T-cell (primary cell): ENCODE measurements at regions not wholly inside any gene's neighbourhood (a gene's known extent, or its start where the extent isn't known, plus 50 kb on each side); places are given as distances from the start of the nearest gene placed in this dataset.

Experiments
- ATAC-seq, 4 experiments: fragments of 200-7000 bp in 3 of 4; fragments of 150-1000 bp in 1 of 4; cut with Tn5 transposase; replicated peaks in 1 of 4; 1 replicate in 3 of 4; 2 replicates in 1 of 4; pipeline ENCODE4 v1.10.0; 2021; ENCODE audit warnings: moderate library complexity in 3 of 4, mild to moderate bottlenecking in 2 of 4, moderate number of reproducible peaks in 1 of 4
- CTCF ChIA-PET, 2 donors: fragments of 300-600 bp; sonication (Branson Sonifier 250); formaldehyde crosslinking; loops; one replicate each; lab custom pipeline; 2022; ENCODE audit warnings: antibody characterized with exemption in 2 of 2; lab: Charles Lee
- POLR2A ChIA-PET, 2 donors: fragments of 300-600 bp; sonication (Branson Sonifier 250); formaldehyde crosslinking; loops; one replicate each; lab custom pipeline; 2022; ENCODE audit warnings: antibody characterized with exemption in 2 of 2; lab: Charles Lee
- DNase-seq, 35 experiments: peaks; one replicate each; pipeline versions ENCODE4 v3.0.0 to v3.0.0-alpha.2; 2013 to 2023
- H3K27ac ChIP-seq: one replicate; pipeline ENCODE4 v1.5.1; 2013; ENCODE audit warnings: low read length
- H3K27me3 ChIP-seq, 2 experiments: replicated peaks in 1 of 2; 1 replicate in 1 of 2; 2 replicates in 1 of 2; pipeline versions ENCODE4 v1.6.1 to v1.7.0; 2013; ENCODE audit warnings: low read length in 1 of 2, mixed read lengths in 1 of 2; ENCODE audit not compliant: control insufficient read depth in 2 of 2, insufficient read depth in 2 of 2; ENCODE audit errors: extremely low read depth in 1 of 2
- H3K36me3 ChIP-seq, 2 donors: 1 replicate in 1 of 2; 2 replicates in 1 of 2; pipeline versions ENCODE4 v1.6.1 to v1.7.0; 2013; ENCODE audit warnings: low read length in 1 of 2; ENCODE audit not compliant: control insufficient read depth in 2 of 2, insufficient read depth in 1 of 2; ENCODE audit errors: extremely low read depth in 1 of 2
- H3K4me1 ChIP-seq, 2 experiments: 1 replicate in 1 of 2; 2 replicates in 1 of 2; pipeline versions ENCODE4 v1.6.1 to v1.7.0; 2013; ENCODE audit warnings: low read length in 2 of 2, mixed read lengths in 1 of 2; ENCODE audit not compliant: insufficient read depth in 2 of 2, control insufficient read depth in 1 of 2; ENCODE audit errors: extremely low read depth in 1 of 2
- H3K4me3 ChIP-seq, 2 donors: 1 replicate in 1 of 2; 2 replicates in 1 of 2; pipeline versions ENCODE4 v1.5.1 to v1.7.0; 2013; ENCODE audit warnings: mild to moderate bottlenecking in 2 of 2, low read length in 1 of 2, moderate library complexity in 1 of 2; ENCODE audit not compliant: control insufficient read depth in 1 of 2; ENCODE audit errors: extremely low read depth in 1 of 2
- H3K9me3 ChIP-seq: 2 replicates; pipeline ENCODE4 v1.7.0; 2013
- H3K27ac Mint-ChIP-seq, 2 donors: one replicate each; pipeline ENCODE4 v1.8.0; 2020 to 2021; ENCODE audit warnings: mild to moderate bottlenecking in 2 of 2, mixed read lengths in 2 of 2
- H3K27me3 Mint-ChIP-seq, 2 donors: one replicate each; pipeline ENCODE4 v1.8.0; 2021 to 2022; ENCODE audit warnings: mixed read lengths in 2 of 2
- H3K36me3 Mint-ChIP-seq: one replicate; pipeline ENCODE4 v1.8.0; 2021; ENCODE audit warnings: mixed read lengths
- H3K4me1 Mint-ChIP-seq, 3 donors: one replicate each; pipeline ENCODE4 v1.8.0; 2020 to 2022; ENCODE audit warnings: mixed read lengths in 3 of 3, mild to moderate bottlenecking in 1 of 3
- H3K4me3 Mint-ChIP-seq, 3 donors: one replicate each; pipeline ENCODE4 v1.8.0; 2020 to 2022; ENCODE audit warnings: mild to moderate bottlenecking in 3 of 3, mixed read lengths in 3 of 3, moderate library complexity in 3 of 3
- H3K9me3 Mint-ChIP-seq, 3 donors: one replicate each; pipeline ENCODE4 v1.8.0; 2020 to 2022; ENCODE audit warnings: mixed read lengths in 3 of 3
- WGBS: methylation state at CpG from one replicate; pipeline ENCODE4 v1.1.5; 2013; ENCODE audit warnings: missing lambda C conversion rate; ENCODE audit not compliant: insufficient coverage; 5-methylcytosine and 5-hydroxymethylcytosine counted together

DNA sequence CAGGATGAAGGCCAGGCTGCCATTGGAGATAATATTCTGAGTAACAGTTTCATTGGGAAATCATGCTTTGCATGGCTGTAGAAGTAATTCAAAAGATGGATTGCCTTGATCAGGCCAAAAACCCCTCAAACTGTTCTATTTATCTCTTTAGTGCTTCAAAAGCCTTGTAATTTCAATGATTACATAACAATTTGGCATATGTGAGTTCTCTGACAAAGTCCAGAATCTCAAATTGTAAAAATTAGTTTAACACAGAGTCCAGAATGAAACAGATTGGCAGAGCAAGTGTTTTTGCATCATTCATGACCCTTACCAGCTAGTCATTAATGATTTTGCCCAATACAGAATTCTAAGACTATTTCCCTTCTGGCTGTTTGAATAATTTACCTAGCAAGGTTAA lies 347.3 kb downstream of the SPRY1 start:
- ChIA-PET CTCF (no interaction called here), POLR2A (interaction anchor here in 1 of 2 donors (0.6 kb wide), 1 partner anchor 339 kb away, joined by 7 read pairs; no protein-coding TSS in a partner anchor)
- Mint-ChIP-seq H3K27me3 (peaks cover 8 to 9% of the 10 kb centered on the region in 2 donors), H3K4me3 (no peak overlapping the region), H3K27ac (no peak overlapping the region), H3K4me1 (peaks cover 0 to 5% (median 4%) of the 10 kb centered on the region in 3 donors), H3K36me3 (no peaks in the 10 kb centered on the region), H3K9me3 (no peaks in the 10 kb centered on the region)
- Histone ChIP-seq H3K4me3 (no peak overlapping the region), H3K4me1 (no peaks in the 10 kb centered on the region), H3K27ac (no peak overlapping the region), H3K27me3 (peaks cover 0 to 2% of the 10 kb centered on the region in 2 experiments), H3K36me3 (no peaks in the 10 kb centered on the region), H3K9me3 (no peaks in the 10 kb centered on the region)
- DNase-seq (no peak), ATAC-seq (no peak)

DNA sequence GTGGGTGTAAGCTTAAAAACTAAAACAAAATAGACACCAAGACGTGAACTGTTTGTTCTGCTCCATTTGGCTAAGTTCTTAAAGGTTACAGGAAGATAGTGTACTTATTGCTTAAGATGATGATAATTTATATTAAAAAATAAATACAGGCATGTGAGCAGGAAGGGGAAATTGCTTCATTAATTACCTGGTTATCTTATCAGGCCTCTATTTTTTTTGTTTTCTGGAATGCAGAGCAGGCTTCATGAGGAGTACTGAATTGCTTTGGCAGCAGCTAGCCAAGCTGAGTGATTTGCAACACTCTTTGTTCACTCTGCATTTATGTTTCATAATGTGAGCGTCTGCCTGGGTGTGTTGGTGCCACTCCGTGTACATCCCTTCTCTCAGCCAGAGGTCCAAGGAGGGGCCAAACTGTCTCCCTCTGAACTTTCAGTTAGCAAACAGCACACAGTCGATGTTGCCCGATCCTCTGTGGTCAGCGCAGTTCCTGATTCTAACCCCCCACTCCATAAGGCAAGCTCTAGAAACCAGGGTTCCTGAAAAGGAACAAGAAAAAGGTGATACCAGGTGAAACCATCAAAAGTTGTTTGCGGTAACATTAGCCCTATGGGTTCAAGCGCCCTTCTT lies 348.2 kb downstream of the SPRY1 start:
- peaks cover 8 to 9% of the 10 kb centered on the region in 2 donors for H3K27me3 Mint-ChIP-seq
- ChIA-PET POLR2A (no interaction called here), CTCF (no interaction called here)
- H3K9me3 Mint-ChIP-seq: no peaks in the 10 kb centered on the region
- no peak overlapping the region for H3K4me3 Mint-ChIP-seq
- Histone ChIP-seq H3K4me3 (no peak overlapping the region), H3K4me1 (no peaks in the 10 kb centered on the region), H3K9me3 (no peaks in the 10 kb centered on the region), H3K36me3 (no peaks in the 10 kb centered on the region), H3K27me3 (peaks cover 0 to 2% of the 10 kb centered on the region in 2 experiments), H3K27ac (no peak overlapping the region)
- DNase-seq (no peak), ATAC-seq (no peak)
- WGBS: 14% methylated on average over 4 of the region's 8 CpGs
- no peaks in the 10 kb centered on the region for H3K36me3 Mint-ChIP-seq
- H3K4me1 Mint-ChIP-seq: peaks cover 0 to 5% (median 4%) of the 10 kb centered on the region in 3 donors
- H3K27ac Mint-ChIP-seq: no peak overlapping the region

DNA sequence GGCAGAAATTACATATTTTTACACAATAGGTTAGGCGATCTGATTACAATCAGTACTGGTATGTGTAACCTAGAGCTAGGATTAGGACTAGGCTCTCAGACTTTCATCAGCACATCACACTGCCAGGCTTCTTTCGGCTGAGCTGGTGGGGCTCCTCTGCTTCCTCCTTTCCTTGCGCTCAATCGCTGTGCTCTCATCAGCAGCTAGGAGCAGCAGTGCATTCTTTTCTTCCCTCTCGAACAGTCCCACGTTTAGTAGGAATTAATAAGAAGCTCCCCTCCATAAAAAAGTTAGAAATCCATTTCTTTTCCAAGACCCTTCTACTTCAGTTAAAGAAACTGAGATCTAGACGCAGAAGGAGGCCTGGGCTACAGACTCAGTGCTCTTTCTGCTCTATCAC lies 350.4 kb downstream of the SPRY1 start:
- POLR2A ChIA-PET: no interaction called here
- Histone ChIP-seq H3K36me3 (no peaks in the 10 kb centered on the region), H3K9me3 (no peaks in the 10 kb centered on the region), H3K27ac (no peak overlapping the region), H3K27me3 (peaks cover 0 to 2% of the 10 kb centered on the region in 2 experiments), H3K4me3 (no peak overlapping the region), H3K4me1 (no peaks in the 10 kb centered on the region)
- ATAC-seq: no peak
- CTCF ChIA-PET: no interaction called here
- DNase-seq: no peak
- Mint-ChIP-seq H3K27ac (no peak overlapping the region), H3K4me3 (no peak overlapping the region), H3K4me1 (peaks cover 0 to 5% (median 2%) of the 10 kb centered on the region in 3 donors), H3K9me3 (no peaks in the 10 kb centered on the region), H3K27me3 (peaks cover 8 to 9% of the 10 kb centered on the region in 2 donors), H3K36me3 (no peaks in the 10 kb centered on the region)
- WGBS: 50% methylated on average over 3 of the region's 7 CpGs

DNA sequence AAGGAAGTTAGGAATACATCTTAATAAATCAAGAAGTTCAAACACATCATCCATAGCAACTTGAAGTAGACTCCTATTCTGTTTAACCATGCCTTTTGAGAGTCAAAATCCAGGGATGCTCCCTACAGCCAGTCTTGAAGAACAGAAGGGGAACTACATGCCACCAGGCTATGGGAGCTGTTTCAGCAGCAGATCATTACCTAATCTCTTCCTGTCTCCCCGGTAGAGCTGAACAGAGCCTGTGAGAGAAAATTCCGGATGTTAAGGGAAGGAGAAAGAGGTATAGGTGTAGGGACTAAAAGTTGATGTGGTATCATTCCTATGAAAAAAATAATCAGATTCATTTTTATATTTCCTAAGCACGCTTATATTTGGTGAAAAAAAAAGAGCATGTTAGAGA lies 352.2 kb downstream of the SPRY1 start:
- Histone ChIP-seq H3K9me3 (no peaks in the 10 kb centered on the region), H3K36me3 (no peaks in the 10 kb centered on the region), H3K4me3 (no peak overlapping the region), H3K4me1 (no peaks in the 10 kb centered on the region), H3K27ac (no peak overlapping the region), H3K27me3 (peaks cover 0 to 2% of the 10 kb centered on the region in 2 experiments)
- H3K27me3 Mint-ChIP-seq: peaks cover 8 to 9% of the 10 kb centered on the region in 2 donors
- no peaks in the 10 kb centered on the region for H3K9me3 Mint-ChIP-seq
- CTCF ChIA-PET: no interaction called here
- no peak overlapping the region for H3K27ac Mint-ChIP-seq
- no peaks in the 10 kb centered on the region for H3K36me3 Mint-ChIP-seq
- POLR2A ChIA-PET: no interaction called here
- peaks cover 0 to 5% (median 2%) of the 10 kb centered on the region in 3 donors for H3K4me1 Mint-ChIP-seq
- ATAC-seq (no peak), DNase-seq (no peak)
- no CpG with 5 or more reads among the region's 3 CpGs for WGBS
- H3K4me3 Mint-ChIP-seq: no peak overlapping the region

DNA sequence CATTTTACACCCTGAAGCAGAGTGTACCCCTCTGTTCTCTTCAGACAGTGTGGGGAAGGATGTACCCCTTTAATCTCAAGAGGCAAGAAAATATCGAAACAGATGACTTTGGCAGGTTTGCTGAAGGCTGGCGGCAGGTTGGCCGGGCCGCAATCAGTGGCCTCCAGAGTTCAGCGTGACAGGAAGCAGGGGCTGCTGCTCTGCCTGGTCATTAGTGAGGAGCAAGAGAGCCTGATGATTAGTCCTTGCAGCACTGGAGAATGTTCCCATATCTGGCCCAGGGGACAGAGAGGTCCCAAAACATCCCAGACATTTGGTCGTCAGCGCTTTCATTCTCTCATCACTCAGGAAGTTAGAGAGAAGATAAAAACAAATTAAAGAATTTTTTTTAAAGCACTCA lies 352.8 kb downstream of the SPRY1 start:
- H3K36me3 Mint-ChIP-seq: no peaks in the 10 kb centered on the region
- peaks cover 0 to 5% (median 2%) of the 10 kb centered on the region in 3 donors for H3K4me1 Mint-ChIP-seq
- H3K27ac ChIP-seq: no peak overlapping the region
- H3K27me3 Mint-ChIP-seq: peaks cover 8 to 9% of the 10 kb centered on the region in 2 donors
- CTCF ChIA-PET: no interaction called here
- H3K36me3 ChIP-seq: no peaks in the 10 kb centered on the region
- no peak overlapping the region for H3K4me3 Mint-ChIP-seq
- ATAC-seq (no peak), DNase-seq (no peak)
- H3K9me3 ChIP-seq: no peaks in the 10 kb centered on the region
- no peak overlapping the region for H3K27ac Mint-ChIP-seq
- no peaks in the 10 kb centered on the region for H3K4me1 ChIP-seq
- WGBS: 67% methylated on average over 5 of the region's 7 CpGs
- H3K4me3 ChIP-seq: no peak overlapping the region
- H3K9me3 Mint-ChIP-seq: no peaks in the 10 kb centered on the region
- POLR2A ChIA-PET: no interaction called here
- peaks cover 0 to 2% of the 10 kb centered on the region in 2 experiments for H3K27me3 ChIP-seq

DNA sequence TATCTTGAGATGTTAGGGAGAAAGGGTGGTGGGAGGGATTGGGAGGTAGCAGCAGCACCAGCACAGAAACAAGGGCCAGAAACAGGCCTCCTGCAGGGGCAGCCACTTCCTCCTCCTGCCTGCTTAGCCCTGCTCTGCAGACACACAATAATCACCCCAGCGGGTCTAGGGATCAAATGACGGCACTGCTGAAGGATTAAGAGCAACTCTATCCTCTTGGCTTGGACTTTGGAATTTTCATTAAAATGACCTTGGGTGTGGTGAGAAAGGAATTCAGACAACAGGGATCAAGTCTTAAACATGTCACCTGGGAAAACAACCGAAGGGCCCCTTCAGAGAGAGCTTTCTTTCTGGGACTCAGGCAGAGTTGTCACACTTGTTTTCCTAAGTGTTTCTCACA lies 353.4 kb downstream of the SPRY1 start:
- Histone ChIP-seq H3K27me3 (peaks cover 0 to 2% of the 10 kb centered on the region in 2 experiments), H3K4me3 (no peak overlapping the region), H3K9me3 (no peaks in the 10 kb centered on the region), H3K4me1 (no peaks in the 10 kb centered on the region), H3K36me3 (no peaks in the 10 kb centered on the region), H3K27ac (no peak overlapping the region)
- Mint-ChIP-seq H3K36me3 (no peaks in the 10 kb centered on the region), H3K27me3 (peaks cover 8 to 9% of the 10 kb centered on the region in 2 donors), H3K4me1 (peaks cover 0 to 5% (median under 1%) of the 10 kb centered on the region in 3 donors), H3K4me3 (no peak overlapping the region), H3K27ac (no peak overlapping the region), H3K9me3 (no peaks in the 10 kb centered on the region)
- DNase-seq (no peak), ATAC-seq (no peak)
- WGBS: 92% methylated on average over 1 of the region's 3 CpGs
- ChIA-PET CTCF (no interaction called here), POLR2A (no interaction called here)
